GM19023 (cell line): ENCODE measurements at regions not wholly inside any gene's neighbourhood (a gene's known extent, or its start where the extent isn't known, plus 50 kb on each side); places are given as distances from the start of the nearest gene placed in this dataset.

Source experiments
- ATAC-seq: cut with Tn5 transposase; IDR thresholded peaks from one replicate; pipeline ENCODE4 v1.9.1; 2021; ENCODE audit warnings: mild to moderate bottlenecking, moderate library complexity; ENCODE audit not compliant: unreplicated experiment

- no peak for ATAC-seq
Observed at GRCh38 chr6:3997177-3997770, 81.7 kb downstream of the FAM217A start.

GRCh38 chr6:3999800-4000661 is 78.9 kb downstream of the FAM217A start:
- ATAC-seq: no peak

- no peak for ATAC-seq
Observed at GRCh38 chr6:4004249-4004648, 74.7 kb downstream of the FAM217A start.

GRCh38 chr6:4008324-4009047 is 70.5 kb downstream of the FAM217A start:
- no peak for ATAC-seq

GRCh38 chr6:4009486-4009885 is 69.5 kb downstream of the FAM217A start:
- no peak for ATAC-seq

- no peak for ATAC-seq
Observed at GRCh38 chr6:4010048-4010447, 68.9 kb downstream of the FAM217A start.

- no peak for ATAC-seq
Observed at GRCh38 chr6:4010689-4011090, 68.2 kb downstream of the FAM217A start.

- no peak for ATAC-seq
Observed at GRCh38 chr6:4012826-4013225, 66.1 kb downstream of the FAM217A start.

GRCh38 chr6:4017058-4017739 is 61.7 kb downstream of the FAM217A start:
- no peak for ATAC-seq

GRCh38 chr6:4017834-4018170 is 61.1 kb downstream of the FAM217A start:
- ATAC-seq: no peak

GRCh38 chr6:4018171-4018923 is 60.6 kb downstream of the FAM217A start:
- ATAC-seq: peak; percentile 73
